Body of pancreas (tissue), 4 donors: ENCODE measurements at regions not wholly inside any gene's neighbourhood (a gene's known extent, or its start where the extent isn't known, plus 50 kb on each side); places are given as distances from the start of the nearest gene placed in this dataset.

Experiments used
- CTCF ChIP-seq, 7 experiments: fragments of 450-650 bp in 4 of 7; fragments of 200-600 bp in 3 of 7; sonication (generic) in 3 of 7; IDR thresholded peaks; one replicate each; pipeline ENCODE4 v1.5.1; 2016 to 2019; ENCODE audit warnings: antibody characterized with exemption in 7 of 7
- POLR2A ChIP-seq, 3 donors: fragments of 450-650 bp; IDR thresholded peaks; one replicate each; pipeline ENCODE4 v1.6.1; 2016; ENCODE audit warnings: antibody characterized with exemption in 3 of 3, mild to moderate bottlenecking in 2 of 3

GRCh38 chr11:112425121-112425520 is 164.5 kb upstream of the PLET1 start:
- TF ChIP-seq CTCF (IDR thresholded peaks at IDR 0.05) (no peak), POLR2A (IDR thresholded peaks at IDR 0.05) (no peak)
